Endothelial cell of umbilical vein (primary cell): ENCODE measurements at regions not wholly inside any gene's neighbourhood (a gene's known extent, or its start where the extent isn't known, plus 50 kb on each side); places are given as distances from the start of the nearest gene placed in this dataset.

Source experiments
- BruUV-seq: library from RNA; stranded (reverse); fragments of 400-500 nt; replicated peaks from 2 replicates; lab custom pipeline; 2021; lab: Mats Ljungman, UMichigan
- CTCF ChIA-PET: fragments of 300-600, 350-600 bp; sonication (Branson Sonifier 250); formaldehyde crosslinking; loops from one replicate; lab custom pipeline; 2021; ENCODE audit warnings: antibody characterized with exemption, inconsistent platforms; lab: Charles Lee
- POLR2A ChIA-PET: fragments of 300-600, 350-600 bp; sonication (Branson Sonifier 250); formaldehyde crosslinking; loops from one replicate; lab custom pipeline; 2021; ENCODE audit warnings: antibody characterized with exemption, inconsistent platforms; lab: Charles Lee
- DNase-seq: peaks from one replicate; pipeline ENCODE4 v3.0.0-alpha.2; 2011; ENCODE audit warnings: low read depth, low spot score
- FAIRE-seq: peaks from 2 replicates; lab custom pipeline; 2011; peaks lifted over from hg19 to GRCh38; lab: Jason Lieb, UNC
- H2AFZ ChIP-seq: 2 replicates; pipeline ENCODE4 v1.6.0; 2012; ENCODE audit warnings: low read depth, low read length, control low read depth, inconsistent platforms
- H3K27ac ChIP-seq: 2 replicates; pipeline ENCODE4 v1.5.1; 2011; ENCODE audit warnings: low read depth, mild to moderate bottlenecking, control low read depth, low read length, moderate library complexity; ENCODE audit not compliant: insufficient read depth
- H3K27me3 ChIP-seq, 2 experiments: 2 replicates each; pipeline versions ENCODE4 v1.6.0 to v1.6.1; 2011; ENCODE audit warnings: low read length in 2 of 2, mixed read lengths in 1 of 2; ENCODE audit not compliant: control insufficient read depth in 2 of 2, insufficient read depth in 2 of 2
- H3K36me3 ChIP-seq, 2 experiments: 2 replicates in 1 of 2; 3 replicates in 1 of 2; pipeline ENCODE4 v1.5.1; 2011; ENCODE audit warnings: low read length in 2 of 2, mild to moderate bottlenecking in 1 of 2, moderate library complexity in 1 of 2; ENCODE audit not compliant: control insufficient read depth in 2 of 2, insufficient read depth in 2 of 2; ENCODE audit errors: extremely low read depth in 1 of 2
- H3K4me1 ChIP-seq: 3 replicates; pipeline ENCODE4 v1.5.1; 2011; ENCODE audit warnings: mild to moderate bottlenecking, low read length; ENCODE audit not compliant: control insufficient read depth, insufficient read depth; ENCODE audit errors: extremely low read depth
- H3K4me2 ChIP-seq: 2 replicates; pipeline ENCODE4 v1.6.1; 2011; ENCODE audit warnings: low read length, control low read depth, mixed read lengths; ENCODE audit not compliant: insufficient read depth
- H3K4me3 ChIP-seq, 3 experiments: fragments of 200-600 bp in 1 of 3; sonication (generic), shearing (Covaris generic) in 1 of 3; replicated peaks in 1 of 3; 2 replicates each; pipeline ENCODE4 v1.5.1; 2011 to 2016; ENCODE audit warnings: control low read depth in 3 of 3, low read length in 3 of 3, mild to moderate bottlenecking in 2 of 3, inconsistent platforms in 1 of 3, low read depth in 1 of 3, moderate library complexity in 1 of 3; ENCODE audit not compliant: insufficient read depth in 1 of 3
- H3K79me2 ChIP-seq: 2 replicates; pipeline ENCODE4 v1.6.0; 2012; ENCODE audit warnings: low read length, inconsistent platforms; ENCODE audit not compliant: control insufficient read depth, insufficient read depth
- H3K9ac ChIP-seq: replicated peaks from 2 replicates; pipeline ENCODE3; 2011; ENCODE audit warnings: low read length, control low read depth; ENCODE audit not compliant: insufficient read depth; ENCODE audit errors: extremely low read depth
- H3K9me1 ChIP-seq: replicated peaks from 3 replicates; pipeline ENCODE4 v1.6.0; 2011; ENCODE audit warnings: mild to moderate bottlenecking, low read length; ENCODE audit not compliant: control insufficient read depth, insufficient read depth; ENCODE audit errors: extremely low read depth
- H3K9me3 ChIP-seq: replicated peaks from 2 replicates; pipeline ENCODE4 v1.5.1; 2012; ENCODE audit warnings: low read length, inconsistent platforms; ENCODE audit not compliant: control insufficient read depth, insufficient read depth
- H4K20me1 ChIP-seq: replicated peaks from 2 replicates; pipeline ENCODE3; 2011; ENCODE audit warnings: mild to moderate bottlenecking, low read length; ENCODE audit not compliant: control insufficient read depth, insufficient read depth; ENCODE audit errors: extremely low read depth
- EZH2 ChIP-seq: IDR thresholded peaks from 2 replicates; pipeline ENCODE4 v1.6.1; 2012; ENCODE audit warnings: borderline replicate concordance, low read depth, mild to moderate bottlenecking, moderate library complexity, low read length, inconsistent platforms; ENCODE audit not compliant: severe bottlenecking
- FOS ChIP-seq: IDR thresholded peaks from 2 replicates; pipeline ENCODE4 v1.6.1; 2011; ENCODE audit warnings: mild to moderate bottlenecking, low read length, moderate library complexity, borderline replicate concordance; ENCODE audit not compliant: insufficient read depth
- GATA2 ChIP-seq: IDR thresholded peaks from 2 replicates; pipeline ENCODE4 v1.7.0; 2011; ENCODE audit warnings: low read depth, mild to moderate bottlenecking, moderate library complexity, mixed read lengths, low read length; ENCODE audit not compliant: insufficient read length, insufficient read depth
- JUN ChIP-seq: IDR thresholded peaks from 2 replicates; pipeline ENCODE4 v1.6.1; 2011; ENCODE audit warnings: borderline replicate concordance, low read depth; ENCODE audit not compliant: insufficient read length, insufficient read depth
- MYC ChIP-seq: IDR thresholded peaks from one replicate; pipeline ENCODE4 v1.6.1; 2011; ENCODE audit warnings: mild to moderate bottlenecking, low read depth, low read length
- POLR2A ChIP-seq: IDR thresholded peaks from 2 replicates; pipeline ENCODE4 v1.6.1; 2012; ENCODE audit warnings: low read depth, mild to moderate bottlenecking, control low read depth, low read length
- POLR2AphosphoS5 ChIP-seq: IDR thresholded peaks from 2 replicates; pipeline ENCODE4 v1.6.1; 2012; ENCODE audit warnings: low read depth, mild to moderate bottlenecking, control low read depth, low read length, moderate library complexity; ENCODE audit not compliant: insufficient read depth
- dilution Hi-C: fragments of 300-500 bp; cut with MboI; formaldehyde crosslinking; loops from one replicate; pipeline ENCODE4 v1.15.0; 2019; ENCODE audit warnings: low sequenced_read_pairs; ENCODE audit not compliant: extremely low pct_ligation_motif_present
- intact Hi-C: fragments of 100-400 bp; cut with micrococcal nuclease; formaldehyde crosslinking; loops from one replicate; pipeline ENCODE4 v1.10.0; 2022
- TF ChIP-seq, protein P1 (sequence below): IDR thresholded peaks from 2 replicates; pipeline ENCODE4 v1.6.1; 2011; ENCODE audit not compliant: insufficient read depth, insufficient read length
- TF ChIP-seq, protein P2 (sequence below), 2 donors: IDR thresholded peaks; 1 replicate in 1 of 2; 2 replicates in 1 of 2; pipeline ENCODE4 v1.5.1; 2011; ENCODE audit warnings: low read length in 2 of 2, mild to moderate bottlenecking in 2 of 2, moderate library complexity in 2 of 2, control low read depth in 1 of 2, inconsistent platforms in 1 of 2, low read depth in 1 of 2; ENCODE audit not compliant: insufficient read depth in 1 of 2; ENCODE audit errors: extremely low read depth in 1 of 2

DNA sequence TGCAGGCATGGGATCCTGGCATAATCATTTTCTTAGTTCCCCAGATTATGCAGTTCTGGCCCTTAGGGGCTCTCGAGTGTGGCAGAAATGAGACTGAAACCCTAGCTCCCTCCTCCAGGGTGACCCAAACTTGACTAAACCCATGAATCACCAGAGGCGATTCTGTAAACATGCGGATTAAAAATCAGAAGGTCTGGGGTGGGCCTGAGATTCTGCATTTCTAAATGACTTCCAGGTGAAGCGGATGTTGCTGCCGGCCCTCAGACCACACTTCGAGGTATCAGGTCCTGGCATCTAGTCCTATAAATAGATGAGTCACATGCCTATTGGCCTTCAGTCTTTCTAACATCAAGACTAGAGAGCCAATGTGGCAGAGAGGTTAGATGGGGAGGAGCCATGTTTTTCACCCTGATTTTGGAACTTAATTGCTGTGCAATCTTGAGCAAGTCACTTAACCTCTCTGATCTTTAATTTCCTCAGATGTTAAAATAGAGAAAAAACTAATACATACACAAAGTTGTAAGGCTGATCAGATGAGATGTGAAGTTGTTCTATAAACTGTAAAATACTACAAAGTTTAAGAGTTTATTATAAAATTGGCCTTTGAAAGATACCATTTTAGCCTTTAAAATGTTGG, 431.2 kb downstream of the FOXO1 start:
- dilution Hi-C loops (no loop called here), intact Hi-C loops (no loop called here)
- no peaks in the 10 kb centered on the region for H4K20me1 ChIP-seq
- no peak overlapping the region for H3K4me2 ChIP-seq
- no peaks in the 10 kb centered on the region for H3K27me3 ChIP-seq
- H3K9me3 ChIP-seq: no peaks in the 10 kb centered on the region
- H3K4me1 ChIP-seq: peaks cover 12% of the 10 kb centered on the region
- no peak overlapping the region for H3K9ac ChIP-seq
- no peaks in the 10 kb centered on the region for H3K9me1 ChIP-seq
- DNase-seq (no peak), FAIRE-seq (no peak)
- ChIA-PET POLR2A (no interaction called here), CTCF (no interaction called here)
- H3K36me3 ChIP-seq: no peaks in the 10 kb centered on the region
- BruUV-seq: no TSS peak
- no peak overlapping the region for H2AFZ ChIP-seq
- no peaks in the 10 kb centered on the region for H3K79me2 ChIP-seq
- TF ChIP-seq POLR2AphosphoS5 (no peak), MYC (no peak), FOS (no peak), GATA2 (no peak), EZH2 (no peak), JUN (no peak), POLR2A (no peak)
- TF ChIP-seq, protein P1, sequence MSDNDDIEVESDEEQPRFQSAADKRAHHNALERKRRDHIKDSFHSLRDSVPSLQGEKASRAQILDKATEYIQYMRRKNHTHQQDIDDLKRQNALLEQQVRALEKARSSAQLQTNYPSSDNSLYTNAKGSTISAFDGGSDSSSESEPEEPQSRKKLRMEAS: no peak
- TF ChIP-seq, protein P2, sequence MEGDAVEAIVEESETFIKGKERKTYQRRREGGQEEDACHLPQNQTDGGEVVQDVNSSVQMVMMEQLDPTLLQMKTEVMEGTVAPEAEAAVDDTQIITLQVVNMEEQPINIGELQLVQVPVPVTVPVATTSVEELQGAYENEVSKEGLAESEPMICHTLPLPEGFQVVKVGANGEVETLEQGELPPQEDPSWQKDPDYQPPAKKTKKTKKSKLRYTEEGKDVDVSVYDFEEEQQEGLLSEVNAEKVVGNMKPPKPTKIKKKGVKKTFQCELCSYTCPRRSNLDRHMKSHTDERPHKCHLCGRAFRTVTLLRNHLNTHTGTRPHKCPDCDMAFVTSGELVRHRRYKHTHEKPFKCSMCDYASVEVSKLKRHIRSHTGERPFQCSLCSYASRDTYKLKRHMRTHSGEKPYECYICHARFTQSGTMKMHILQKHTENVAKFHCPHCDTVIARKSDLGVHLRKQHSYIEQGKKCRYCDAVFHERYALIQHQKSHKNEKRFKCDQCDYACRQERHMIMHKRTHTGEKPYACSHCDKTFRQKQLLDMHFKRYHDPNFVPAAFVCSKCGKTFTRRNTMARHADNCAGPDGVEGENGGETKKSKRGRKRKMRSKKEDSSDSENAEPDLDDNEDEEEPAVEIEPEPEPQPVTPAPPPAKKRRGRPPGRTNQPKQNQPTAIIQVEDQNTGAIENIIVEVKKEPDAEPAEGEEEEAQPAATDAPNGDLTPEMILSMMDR (IDR thresholded peaks at IDR 0.05; ENCODE audit: extremely low read depth in 1 of 2, insufficient read depth in 1 of 2, low read depth in 1 of 2, low read length in 2 of 2): no peak
- H3K27ac ChIP-seq: no peak overlapping the region
- H3K4me3 ChIP-seq: no peak overlapping the region
